ENCODE measurements at regions not wholly inside any gene's neighbourhood (a gene's known extent, or its start where the extent isn't known, plus 50 kb on each side); places are given as distances from the start of the nearest gene placed in this dataset.

DNA sequence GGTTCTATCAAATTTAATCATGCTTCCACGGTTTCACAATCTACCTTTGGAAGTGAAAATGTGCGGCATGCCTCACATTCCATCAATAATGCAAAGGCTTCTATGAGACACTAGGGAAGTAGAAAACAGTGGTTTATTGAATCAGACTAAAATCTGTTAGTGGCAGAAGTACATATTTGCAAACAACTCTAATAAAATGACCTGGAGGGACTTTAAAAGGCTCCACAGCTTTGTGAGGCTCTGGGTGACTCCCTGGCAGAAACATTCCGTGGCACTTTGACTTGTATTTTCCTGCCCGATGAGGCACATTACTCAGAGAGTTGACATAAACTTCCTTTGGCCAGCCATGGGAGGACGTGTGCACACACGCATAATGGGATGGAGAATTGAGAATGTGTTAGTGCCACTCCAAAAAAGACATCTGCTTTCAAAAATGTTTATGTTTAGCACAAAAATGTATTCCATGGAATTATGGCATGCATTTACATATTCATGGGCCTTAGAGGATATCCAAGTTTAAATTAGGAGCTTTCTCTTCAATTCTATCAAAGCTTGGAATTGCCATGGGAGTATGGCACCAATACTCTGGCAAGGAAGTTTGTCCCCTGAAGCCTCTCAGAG, 60.0 kb upstream of the SSX2IP start:
- TF ChIP-seq FOXA1 (IDR thresholded peaks at IDR 0.05) = no peak
- no peak for TF ChIP-seq SUZ12 (IDR thresholded peaks at IDR 0.05)
- TF ChIP-seq SP1 (IDR thresholded peaks at IDR 0.05) = no peak
- TF ChIP-seq, protein P1, sequence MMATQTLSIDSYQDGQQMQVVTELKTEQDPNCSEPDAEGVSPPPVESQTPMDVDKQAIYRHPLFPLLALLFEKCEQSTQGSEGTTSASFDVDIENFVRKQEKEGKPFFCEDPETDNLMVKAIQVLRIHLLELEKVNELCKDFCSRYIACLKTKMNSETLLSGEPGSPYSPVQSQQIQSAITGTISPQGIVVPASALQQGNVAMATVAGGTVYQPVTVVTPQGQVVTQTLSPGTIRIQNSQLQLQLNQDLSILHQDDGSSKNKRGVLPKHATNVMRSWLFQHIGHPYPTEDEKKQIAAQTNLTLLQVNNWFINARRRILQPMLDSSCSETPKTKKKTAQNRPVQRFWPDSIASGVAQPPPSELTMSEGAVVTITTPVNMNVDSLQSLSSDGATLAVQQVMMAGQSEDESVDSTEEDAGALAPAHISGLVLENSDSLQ (IDR thresholded peaks at IDR 0.05) = no peak
- TF ChIP-seq TARDBP (IDR thresholded peaks at IDR 0.05) = no peak
- no peak for TF ChIP-seq BHLHE40 (IDR thresholded peaks at IDR 0.05; ENCODE audit: borderline replicate concordance)
- TF ChIP-seq FOXM1 (IDR thresholded peaks at IDR 0.05; ENCODE audit: borderline replicate concordance) = no peak
- TF ChIP-seq CTBP1 (IDR thresholded peaks at IDR 0.05; ENCODE audit: borderline replicate concordance) = no peak

Data from HEK293T (cell line).